Astrocyte (in vitro differentiated cells and primary cell): ENCODE measurements at regions not wholly inside any gene's neighbourhood (a gene's known extent, or its start where the extent isn't known, plus 50 kb on each side); places are given as distances from the start of the nearest gene placed in this dataset.

ENCODE experiments used
- DNase-seq: peaks from one replicate; pipeline ENCODE4 v3.0.0-alpha.2; 2010; ENCODE audit warnings: low read depth
- FAIRE-seq: peaks from 2 replicates; lab custom pipeline; 2011; peaks lifted over from hg19 to GRCh38; lab: Jason Lieb, UNC
- H2AFZ ChIP-seq: 2 replicates; pipeline ENCODE4 v1.6.0; 2012; ENCODE audit warnings: low read depth, low read length, inconsistent platforms
- H3K27ac ChIP-seq: 2 replicates; pipeline ENCODE4 v1.5.1; 2011; ENCODE audit warnings: low read depth, low read length, inconsistent platforms
- H3K27me3 ChIP-seq: 2 replicates; pipeline ENCODE4 v1.6.0; 2011; ENCODE audit warnings: low read length, inconsistent platforms; ENCODE audit not compliant: insufficient read depth
- H3K36me3 ChIP-seq: 2 replicates; pipeline ENCODE4 v1.5.1; 2011; ENCODE audit warnings: low read length, inconsistent platforms; ENCODE audit not compliant: insufficient read depth
- H3K4me1 ChIP-seq: 2 replicates; pipeline ENCODE4 v1.5.1; 2011; ENCODE audit warnings: low read length, inconsistent platforms; ENCODE audit not compliant: insufficient read depth
- H3K4me2 ChIP-seq: 2 replicates; pipeline ENCODE4 v1.6.0; 2012; ENCODE audit warnings: low read length, inconsistent platforms
- H3K4me3 ChIP-seq: 2 replicates; pipeline ENCODE4 v1.5.1; 2011; ENCODE audit warnings: low read depth, mild to moderate bottlenecking, low read length, inconsistent platforms; ENCODE audit not compliant: insufficient read depth
- H3K79me2 ChIP-seq: 2 replicates; pipeline ENCODE4 v1.6.0; 2012; ENCODE audit warnings: mild to moderate bottlenecking, low read length, inconsistent platforms; ENCODE audit not compliant: insufficient read depth
- H3K9ac ChIP-seq: 2 replicates; pipeline ENCODE4 v1.6.0; 2012; ENCODE audit warnings: mild to moderate bottlenecking, low read length, inconsistent platforms
- H3K9me3 ChIP-seq: 2 replicates; pipeline ENCODE4 v1.5.1; 2012; ENCODE audit warnings: low read depth, mild to moderate bottlenecking, low read length, inconsistent platforms; ENCODE audit not compliant: insufficient read depth
- H4K20me1 ChIP-seq: 2 replicates; pipeline ENCODE4 v1.6.0; 2012; ENCODE audit warnings: low read length, inconsistent platforms; ENCODE audit not compliant: insufficient read depth
- H3K27ac Mint-ChIP-seq: one replicate; pipeline ENCODE4 v1.8.0; 2021; ENCODE audit warnings: mild to moderate bottlenecking, mixed read lengths; ENCODE audit not compliant: unreplicated experiment
- H3K27me3 Mint-ChIP-seq: one replicate; pipeline ENCODE4 v1.8.0; 2021; ENCODE audit warnings: low read depth, mixed read lengths; ENCODE audit not compliant: unreplicated experiment
- H3K36me3 Mint-ChIP-seq: one replicate; pipeline ENCODE4 v1.8.0; 2021; ENCODE audit warnings: low read depth, mixed read lengths; ENCODE audit not compliant: unreplicated experiment
- H3K4me1 Mint-ChIP-seq: one replicate; pipeline ENCODE4 v1.8.0; 2021; ENCODE audit warnings: low read depth, mixed read lengths; ENCODE audit not compliant: unreplicated experiment
- H3K4me3 Mint-ChIP-seq: one replicate; pipeline ENCODE4 v1.8.0; 2021; ENCODE audit warnings: mild to moderate bottlenecking, moderate library complexity, mixed read lengths; ENCODE audit not compliant: unreplicated experiment
- H3K9me3 Mint-ChIP-seq: one replicate; pipeline ENCODE4 v1.8.0; 2021; ENCODE audit warnings: mild to moderate bottlenecking, mixed read lengths; ENCODE audit not compliant: unreplicated experiment
- CTCF ChIP-seq: IDR thresholded peaks from 2 replicates; pipeline ENCODE4 v1.5.1; 2011; ENCODE audit warnings: low read depth, mild to moderate bottlenecking, inconsistent platforms, low read length, moderate library complexity; ENCODE audit not compliant: insufficient read depth
- EZH2 ChIP-seq: IDR thresholded peaks from 2 replicates; pipeline ENCODE4 v1.6.1; 2012; ENCODE audit warnings: mild to moderate bottlenecking, low read length, inconsistent platforms; ENCODE audit not compliant: insufficient read depth

GRCh38 chr2:45312275-45312674 lies 298.8 kb downstream of the SRBD1 start:
- H2AFZ ChIP-seq, result no peak overlapping the region
- Mint-ChIP-seq H3K27me3 (peaks cover 18% of the 10 kb centered on the region), H3K4me1 (no peaks in the 10 kb centered on the region), H3K36me3 (no peaks in the 10 kb centered on the region), H3K27ac (no peak overlapping the region), H3K4me3 (no peak overlapping the region), H3K9me3 (peaks cover 5% of the 10 kb centered on the region)
- no peaks in the 10 kb centered on the region for H4K20me1 ChIP-seq
- H3K27ac ChIP-seq, result no peak overlapping the region
- peaks cover 7% of the 10 kb centered on the region for H3K27me3 ChIP-seq
- FAIRE-seq, result no peak
- no peak overlapping the region for H3K9ac ChIP-seq
- no peak overlapping the region for H3K4me3 ChIP-seq
- no peaks in the 10 kb centered on the region for H3K79me2 ChIP-seq
- no peak overlapping the region for H3K4me2 ChIP-seq
- H3K9me3 ChIP-seq, result no peaks in the 10 kb centered on the region
- TF ChIP-seq CTCF (no peak), EZH2 (no peak)
- H3K4me1 ChIP-seq, result peaks cover 14% of the 10 kb centered on the region
- H3K36me3 ChIP-seq, result no peaks in the 10 kb centered on the region
- no peak for DNase-seq

- no peak overlapping the region for H3K27ac ChIP-seq
- peaks cover 7% of the 10 kb centered on the region for H3K27me3 ChIP-seq
- no peak for TF ChIP-seq EZH2
- no peak for TF ChIP-seq CTCF
- H3K4me1 ChIP-seq, result peaks cover 8% of the 10 kb centered on the region
- Mint-ChIP-seq H3K9me3 (peaks cover 5% of the 10 kb centered on the region), H3K27me3 (peaks cover 18% of the 10 kb centered on the region), H3K4me1 (no peaks in the 10 kb centered on the region), H3K27ac (no peak overlapping the region), H3K36me3 (no peaks in the 10 kb centered on the region), H3K4me3 (no peak overlapping the region)
- no peak overlapping the region for H3K4me2 ChIP-seq
- no peak overlapping the region for H3K9ac ChIP-seq
- no peaks in the 10 kb centered on the region for H3K9me3 ChIP-seq
- H3K4me3 ChIP-seq, result no peak overlapping the region
- FAIRE-seq (no peak), DNase-seq (no peak)
- no peak overlapping the region for H2AFZ ChIP-seq
- H3K36me3 ChIP-seq, result no peaks in the 10 kb centered on the region
- H4K20me1 ChIP-seq, result no peaks in the 10 kb centered on the region
- H3K79me2 ChIP-seq, result no peaks in the 10 kb centered on the region
These were observed 299.5 kb downstream of the SRBD1 start for GRCh38 chr2:45311559-45311958.

GRCh38 chr2:45307147-45307546 lies 297.9 kb upstream of the SIX2 start:
- no peak for FAIRE-seq
- no peaks in the 10 kb centered on the region for H3K4me1 ChIP-seq

More at GRCh38 chr2:45307147-45307546, 297.9 kb upstream of the SIX2 start:
- Mint-ChIP-seq H3K9me3 (peaks cover 7% of the 10 kb centered on the region), H3K4me1 (no peaks in the 10 kb centered on the region), H3K27ac (no peak overlapping the region), H3K4me3 (no peak overlapping the region), H3K36me3 (no peaks in the 10 kb centered on the region), H3K27me3 (peaks cover 42% of the 10 kb centered on the region)
- Histone ChIP-seq H2AFZ (no peak overlapping the region), H3K4me2 (no peak overlapping the region), H3K36me3 (no peaks in the 10 kb centered on the region), H4K20me1 (no peaks in the 10 kb centered on the region), H3K9ac (no peak overlapping the region), H3K9me3 (no peaks in the 10 kb centered on the region), H3K27ac (no peak overlapping the region), H3K4me3 (no peak overlapping the region), H3K79me2 (no peaks in the 10 kb centered on the region), H3K27me3 (peaks cover 17% of the 10 kb centered on the region)
- no peak for DNase-seq
- no peak for TF ChIP-seq CTCF
- no peak for TF ChIP-seq EZH2
